GM12865 (cell line): ENCODE measurements at regions not wholly inside any gene's neighbourhood (a gene's known extent, or its start where the extent isn't known, plus 50 kb on each side); places are given as distances from the start of the nearest gene placed in this dataset.

ENCODE experiments used
- DNase-seq: peaks from one replicate; pipeline ENCODE4 v3.0.0; 2010; ENCODE audit warnings: low read depth
- H3K4me3 ChIP-seq: 2 replicates; pipeline ENCODE4 v1.5.1; 2011; ENCODE audit warnings: mild to moderate bottlenecking, low read depth, low read length, control low read depth
- TF ChIP-seq, protein P1 (sequence below): IDR thresholded peaks from 2 replicates; pipeline ENCODE4 v1.5.1; 2011; ENCODE audit warnings: low read length, control low read depth, low read depth, inconsistent platforms; ENCODE audit not compliant: insufficient read depth; ENCODE audit errors: missing control alignments

DNA sequence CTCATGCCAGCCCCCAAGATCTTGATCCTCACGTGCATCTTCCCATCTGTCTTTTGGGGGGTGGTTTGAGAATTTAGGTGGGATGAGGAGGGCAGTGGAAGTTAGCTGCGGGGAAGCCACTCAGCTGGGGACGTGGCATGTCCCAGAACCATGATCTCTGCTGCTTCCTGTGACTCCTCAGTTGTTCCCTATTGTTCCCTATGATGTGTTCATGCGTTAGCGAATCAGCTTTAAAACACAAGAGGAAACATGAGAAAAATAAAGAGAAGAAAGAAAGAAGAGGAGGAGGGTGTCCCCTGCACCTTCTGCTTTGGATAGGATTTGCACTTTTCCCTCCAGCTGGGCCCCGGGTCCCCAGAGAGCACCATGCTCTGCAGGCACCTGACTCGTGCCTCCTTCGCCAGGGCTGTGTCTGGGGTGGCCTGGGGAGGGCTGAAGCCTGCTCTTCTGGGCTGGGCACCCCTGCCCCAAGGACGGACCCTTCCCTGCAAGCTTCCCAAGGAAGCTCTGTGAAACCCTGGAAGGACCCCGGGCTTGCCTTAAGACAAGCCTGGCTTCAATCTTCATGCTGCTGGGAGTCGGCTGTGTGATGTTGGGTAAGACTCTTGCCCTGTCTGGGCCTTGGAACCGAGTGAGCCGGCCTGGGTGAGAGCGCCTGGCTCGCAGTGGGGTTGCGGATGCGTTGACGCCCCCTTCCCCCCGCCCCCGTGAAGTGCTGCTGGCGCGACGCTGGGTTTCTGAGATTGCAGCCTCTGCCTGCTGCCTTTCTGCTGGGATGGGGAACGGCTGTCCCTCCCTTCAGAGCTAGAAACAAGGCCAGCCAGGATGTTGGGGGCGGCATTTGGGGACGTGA is 62.8 kb upstream of the CIBAR2 start:
- TF ChIP-seq, protein P1, sequence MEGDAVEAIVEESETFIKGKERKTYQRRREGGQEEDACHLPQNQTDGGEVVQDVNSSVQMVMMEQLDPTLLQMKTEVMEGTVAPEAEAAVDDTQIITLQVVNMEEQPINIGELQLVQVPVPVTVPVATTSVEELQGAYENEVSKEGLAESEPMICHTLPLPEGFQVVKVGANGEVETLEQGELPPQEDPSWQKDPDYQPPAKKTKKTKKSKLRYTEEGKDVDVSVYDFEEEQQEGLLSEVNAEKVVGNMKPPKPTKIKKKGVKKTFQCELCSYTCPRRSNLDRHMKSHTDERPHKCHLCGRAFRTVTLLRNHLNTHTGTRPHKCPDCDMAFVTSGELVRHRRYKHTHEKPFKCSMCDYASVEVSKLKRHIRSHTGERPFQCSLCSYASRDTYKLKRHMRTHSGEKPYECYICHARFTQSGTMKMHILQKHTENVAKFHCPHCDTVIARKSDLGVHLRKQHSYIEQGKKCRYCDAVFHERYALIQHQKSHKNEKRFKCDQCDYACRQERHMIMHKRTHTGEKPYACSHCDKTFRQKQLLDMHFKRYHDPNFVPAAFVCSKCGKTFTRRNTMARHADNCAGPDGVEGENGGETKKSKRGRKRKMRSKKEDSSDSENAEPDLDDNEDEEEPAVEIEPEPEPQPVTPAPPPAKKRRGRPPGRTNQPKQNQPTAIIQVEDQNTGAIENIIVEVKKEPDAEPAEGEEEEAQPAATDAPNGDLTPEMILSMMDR: no peak
- H3K4me3 ChIP-seq: no peak overlapping the region
- no peak for DNase-seq

DNA sequence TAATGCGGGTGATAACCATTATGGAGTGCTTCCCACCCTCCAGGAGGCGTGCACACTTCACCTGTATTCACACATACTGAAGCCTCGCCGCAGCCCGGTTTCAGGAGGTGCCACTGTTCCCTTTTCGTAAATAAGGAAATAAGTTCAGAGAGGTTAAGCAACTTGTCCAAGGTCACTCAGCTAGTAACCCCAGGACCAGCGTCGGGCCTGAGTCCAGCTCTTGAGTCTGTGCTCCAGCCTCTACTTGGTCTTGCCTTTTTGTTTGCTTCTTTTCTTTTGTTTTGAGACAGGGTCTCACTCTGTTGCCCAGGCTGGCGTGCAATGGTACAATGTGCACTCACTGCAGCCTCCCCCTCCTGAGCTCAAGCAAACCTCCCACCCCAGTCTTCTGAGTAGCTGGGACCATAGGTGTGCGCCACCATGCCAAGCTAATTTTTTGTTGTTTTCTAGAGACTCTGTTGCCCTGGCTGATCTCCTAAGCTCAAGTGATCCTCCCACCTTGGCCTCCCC is 63.5 kb upstream of the CIBAR2 start:
- TF ChIP-seq, protein P1: no peak
- no peak for DNase-seq
- H3K4me3 ChIP-seq: no peak overlapping the region

DNA sequence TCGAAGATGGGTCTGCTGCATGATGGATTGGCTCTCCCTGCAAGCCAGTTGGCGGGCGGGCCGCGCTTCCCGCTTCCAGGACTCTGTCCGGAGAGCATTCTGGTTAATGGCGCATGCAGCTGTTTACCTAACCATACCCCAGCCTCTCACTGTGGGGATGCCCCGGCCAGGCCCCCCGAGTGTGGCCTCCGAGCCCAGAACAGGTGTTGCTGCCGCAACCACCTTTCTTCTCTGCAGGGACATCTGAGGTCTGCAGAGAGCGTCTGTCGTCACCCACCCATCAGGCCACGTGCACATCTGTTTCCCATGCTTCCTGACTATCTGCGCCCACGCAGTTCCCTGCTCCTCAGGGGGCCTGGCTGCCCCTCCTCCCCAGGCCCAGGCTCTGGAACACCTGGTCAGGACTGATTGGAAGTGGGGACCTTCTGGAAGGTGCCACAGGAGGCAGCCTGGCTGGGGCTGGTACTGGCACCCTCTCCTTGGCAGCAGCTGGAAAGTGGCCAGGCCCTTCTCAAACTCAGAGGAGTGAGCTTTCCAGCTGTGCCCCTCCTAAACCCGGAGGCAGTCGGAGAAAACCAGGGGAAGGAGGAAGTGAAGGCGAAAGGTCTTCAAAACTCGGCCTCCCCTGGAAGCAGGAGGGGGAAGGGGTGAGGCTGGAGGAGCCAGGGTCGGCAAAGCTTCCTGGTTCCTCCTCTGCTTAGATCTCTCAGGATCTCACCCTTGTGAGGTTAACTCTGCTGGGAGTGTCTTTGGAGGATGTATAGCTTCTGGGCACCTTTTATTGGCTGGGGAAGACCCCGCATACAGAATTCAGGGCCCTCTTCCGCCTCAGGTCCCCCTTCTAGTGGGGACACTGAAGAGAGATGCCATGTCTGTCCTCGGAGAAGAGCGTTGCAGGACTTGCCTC is 64.5 kb upstream of the CIBAR2 start:
- TF ChIP-seq, protein P1: no peak
- H3K4me3 ChIP-seq: no peak overlapping the region
- DNase-seq: no peak

DNA sequence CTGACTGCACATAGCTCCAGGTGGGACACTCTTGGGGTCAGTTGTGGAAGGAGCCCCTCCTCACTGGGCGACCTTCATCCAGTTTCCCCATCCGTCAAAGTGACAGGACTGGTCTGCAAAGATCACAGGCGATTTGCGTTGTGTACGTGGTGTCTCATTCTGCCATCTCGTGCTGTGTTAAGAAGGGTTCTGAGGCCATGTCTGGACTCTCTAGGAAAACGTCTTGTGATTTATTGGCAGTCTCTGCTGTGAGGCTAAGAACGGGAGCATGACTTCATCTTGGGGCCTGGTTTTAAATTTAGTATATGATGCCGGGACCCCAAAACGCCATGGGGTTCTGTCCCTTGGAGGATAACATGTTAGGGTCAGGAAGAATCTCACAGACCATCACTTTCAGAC is 65.2 kb upstream of the CIBAR2 start:
- H3K4me3 ChIP-seq: no peak overlapping the region
- TF ChIP-seq, protein P1: no peak
- DNase-seq: no peak

DNA sequence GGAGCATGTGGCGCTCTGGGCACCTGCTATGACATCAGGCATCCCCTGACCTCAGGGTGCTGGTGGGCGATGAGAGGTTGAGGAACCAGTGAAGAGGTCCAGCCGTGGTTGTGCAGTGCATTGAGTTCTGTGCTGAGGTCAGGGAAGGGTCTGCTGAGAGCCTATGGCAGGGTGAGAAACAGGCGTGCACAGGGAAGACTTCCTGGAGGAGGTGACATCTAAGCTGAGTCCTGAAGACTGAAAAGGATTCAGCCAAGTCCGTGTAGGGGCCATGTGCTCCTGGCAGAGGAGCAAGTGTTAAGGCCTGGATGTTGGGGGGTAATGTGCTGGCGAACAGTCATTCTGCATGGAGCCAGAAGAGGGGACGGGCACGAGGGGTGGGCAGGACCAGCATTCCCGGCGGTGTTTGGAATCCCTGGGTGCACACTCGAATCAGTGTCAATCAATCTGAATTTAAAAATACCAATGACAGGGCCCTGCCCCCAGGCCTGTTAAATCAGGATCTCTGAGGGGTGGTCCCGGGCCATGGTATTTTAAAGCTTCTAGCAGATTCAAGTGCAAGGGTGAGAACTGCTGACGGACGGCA is 65.8 kb upstream of the CIBAR2 start:
- no peak overlapping the region for H3K4me3 ChIP-seq
- TF ChIP-seq, protein P1: no peak
- DNase-seq: no peak

DNA sequence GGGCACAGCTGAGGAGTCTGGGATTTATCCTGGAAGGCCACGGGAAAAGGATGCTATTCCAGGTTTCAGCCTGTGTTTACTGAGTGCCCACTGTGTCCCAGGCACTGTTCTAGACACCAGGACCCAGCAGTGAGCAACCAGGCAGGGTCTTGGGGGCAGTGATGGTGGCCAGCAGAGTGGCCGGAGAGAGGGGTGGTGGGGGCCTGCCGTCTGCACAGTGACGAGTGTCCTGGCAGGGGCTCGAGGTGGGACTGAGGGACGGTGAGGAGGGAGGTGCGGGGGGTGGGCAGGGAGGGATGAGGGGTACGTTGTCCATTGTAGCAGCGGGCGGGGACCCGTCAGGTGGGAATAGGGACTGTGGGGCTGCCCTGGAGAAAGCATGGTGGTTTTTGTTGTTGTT is 66.3 kb upstream of the CIBAR2 start:
- DNase-seq: no peak
- TF ChIP-seq, protein P1: no peak
- H3K4me3 ChIP-seq: no peak overlapping the region
